ENCODE measurements at regions not wholly inside any gene's neighbourhood (a gene's known extent, or its start where the extent isn't known, plus 50 kb on each side); places are given as distances from the start of the nearest gene placed in this dataset.

DNA sequence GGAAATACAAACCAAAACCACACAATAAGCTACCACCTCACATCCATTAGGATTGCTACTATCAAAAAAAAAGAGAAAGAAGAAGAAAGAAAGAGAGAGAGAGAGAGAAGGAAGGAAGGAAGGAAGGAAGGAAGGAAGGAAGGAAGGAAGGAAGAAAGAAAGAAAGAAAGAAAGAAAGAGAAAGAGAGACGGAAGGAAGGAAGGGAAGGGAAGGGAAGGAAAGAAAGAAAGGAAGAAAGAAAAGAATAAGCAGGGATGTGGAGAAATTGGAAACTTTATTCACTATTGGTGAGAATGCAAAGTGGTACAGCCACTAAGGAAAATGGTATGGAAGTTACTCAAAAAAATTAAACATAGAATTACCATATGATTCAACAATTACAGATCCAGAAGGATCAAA, 159.9 kb downstream of the ID4 start:
- no peak for TF ChIP-seq POLR2A (IDR thresholded peaks at IDR 0.05; ENCODE audit: low read depth, low read length)
- TF ChIP-seq SIN3A (IDR thresholded peaks at IDR 0.05; ENCODE audit: low read depth, low read length) = no peak
- TF ChIP-seq CREM (IDR thresholded peaks at IDR 0.05; ENCODE audit: low read depth) = no peak
- no peak for TF ChIP-seq ZZZ3 (IDR thresholded peaks at IDR 0.05; ENCODE audit: control insufficient read depth, insufficient read length, low read depth)
- no peak for TF ChIP-seq MXI1 (IDR thresholded peaks at IDR 0.05; ENCODE audit: low read depth, low read length)
- TF ChIP-seq SUZ12 (IDR thresholded peaks at IDR 0.05; ENCODE audit: unreplicated experiment) = no peak
- TF ChIP-seq ATF2 (IDR thresholded peaks at IDR 0.05; ENCODE audit: low read length) = no peak

Data from GM12878 (cell line).